BE2C (cell line): ENCODE measurements at regions not wholly inside any gene's neighbourhood (a gene's known extent, or its start where the extent isn't known, plus 50 kb on each side); places are given as distances from the start of the nearest gene placed in this dataset.

ENCODE experiments used
- DNase-seq: peaks from one replicate; pipeline ENCODE4 v3.0.0-alpha.2; 2020
- H3K27me3 ChIP-seq: fragments of 250-450 bp; sonication (Bioruptor Pico); 2 replicates; pipeline ENCODE4 v1.5.1; 2020; ENCODE audit warnings: mild to moderate bottlenecking
- H3K36me3 ChIP-seq: fragments of 250-450 bp; sonication (Bioruptor Pico); 2 replicates; pipeline ENCODE4 v1.5.1; 2020; ENCODE audit warnings: mild to moderate bottlenecking
- H3K4me1 ChIP-seq: fragments of 250-450 bp; sonication (Bioruptor Pico); 2 replicates; pipeline ENCODE4 v1.5.1; 2020
- H3K4me3 ChIP-seq: 2 replicates; pipeline ENCODE4 v1.5.1; 2011; ENCODE audit warnings: low read depth, low read length
- H3K9me3 ChIP-seq: fragments of 250-450 bp; sonication (Bioruptor Pico); 2 replicates; pipeline ENCODE4 v1.5.1; 2020
- TF ChIP-seq, protein P1 (sequence below): IDR thresholded peaks from 2 replicates; pipeline ENCODE4 v1.5.1; 2012; ENCODE audit warnings: mild to moderate bottlenecking, low read depth, low read length

DNA sequence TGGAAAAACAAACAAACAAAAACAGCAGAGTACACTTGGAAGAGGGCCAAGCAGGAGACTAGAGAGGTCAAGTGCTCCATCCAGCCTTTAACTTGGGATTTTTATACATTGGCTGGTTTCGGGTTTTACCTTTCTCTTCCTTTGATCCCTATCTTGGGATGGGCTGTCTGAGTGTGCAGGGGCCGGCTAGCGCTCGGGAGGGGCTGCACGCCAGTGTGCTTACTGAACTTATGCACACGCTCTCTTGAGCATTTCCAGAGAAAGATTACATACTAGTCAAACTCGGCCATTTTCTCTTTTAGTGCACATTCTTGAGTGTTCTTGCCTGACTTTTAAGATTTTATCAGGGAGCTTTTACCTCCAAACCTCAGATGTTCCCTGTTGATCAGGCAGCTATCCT is 707.8 kb downstream of the DSC3 start:
- TF ChIP-seq, protein P1, sequence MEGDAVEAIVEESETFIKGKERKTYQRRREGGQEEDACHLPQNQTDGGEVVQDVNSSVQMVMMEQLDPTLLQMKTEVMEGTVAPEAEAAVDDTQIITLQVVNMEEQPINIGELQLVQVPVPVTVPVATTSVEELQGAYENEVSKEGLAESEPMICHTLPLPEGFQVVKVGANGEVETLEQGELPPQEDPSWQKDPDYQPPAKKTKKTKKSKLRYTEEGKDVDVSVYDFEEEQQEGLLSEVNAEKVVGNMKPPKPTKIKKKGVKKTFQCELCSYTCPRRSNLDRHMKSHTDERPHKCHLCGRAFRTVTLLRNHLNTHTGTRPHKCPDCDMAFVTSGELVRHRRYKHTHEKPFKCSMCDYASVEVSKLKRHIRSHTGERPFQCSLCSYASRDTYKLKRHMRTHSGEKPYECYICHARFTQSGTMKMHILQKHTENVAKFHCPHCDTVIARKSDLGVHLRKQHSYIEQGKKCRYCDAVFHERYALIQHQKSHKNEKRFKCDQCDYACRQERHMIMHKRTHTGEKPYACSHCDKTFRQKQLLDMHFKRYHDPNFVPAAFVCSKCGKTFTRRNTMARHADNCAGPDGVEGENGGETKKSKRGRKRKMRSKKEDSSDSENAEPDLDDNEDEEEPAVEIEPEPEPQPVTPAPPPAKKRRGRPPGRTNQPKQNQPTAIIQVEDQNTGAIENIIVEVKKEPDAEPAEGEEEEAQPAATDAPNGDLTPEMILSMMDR, result no peak
- Histone ChIP-seq H3K36me3 (no peaks in the 10 kb centered on the region), H3K27me3 (no peaks in the 10 kb centered on the region), H3K4me3 (no peak overlapping the region), H3K9me3 (no peaks in the 10 kb centered on the region), H3K4me1 (no peaks in the 10 kb centered on the region)
- DNase-seq, result no peak

DNA sequence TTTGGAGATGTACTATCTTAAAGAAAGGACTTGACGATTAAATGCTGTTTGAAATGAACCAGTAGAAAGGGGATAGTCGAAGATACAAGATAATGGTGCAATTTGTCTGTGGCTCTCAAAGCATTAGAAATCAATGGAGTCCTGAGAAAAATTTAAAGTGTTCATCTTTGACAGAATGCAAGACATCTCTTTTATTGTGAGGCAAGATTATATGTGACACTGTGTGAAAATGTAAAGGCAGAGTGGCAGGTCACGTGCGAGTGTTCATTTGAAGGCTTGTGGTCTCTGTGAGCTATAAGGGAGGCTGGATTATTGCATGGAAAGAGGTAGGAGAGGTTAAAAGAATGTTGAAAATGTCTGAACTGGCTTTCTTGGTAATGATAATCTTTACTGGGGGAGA is 709.2 kb downstream of the DSC3 start:
- TF ChIP-seq, protein P1, result no peak
- H3K9me3 ChIP-seq, result no peaks in the 10 kb centered on the region
- H3K4me1 ChIP-seq, result no peaks in the 10 kb centered on the region
- no peak overlapping the region for H3K4me3 ChIP-seq
- no peaks in the 10 kb centered on the region for H3K27me3 ChIP-seq
- H3K36me3 ChIP-seq, result no peaks in the 10 kb centered on the region
- DNase-seq, result no peak

DNA sequence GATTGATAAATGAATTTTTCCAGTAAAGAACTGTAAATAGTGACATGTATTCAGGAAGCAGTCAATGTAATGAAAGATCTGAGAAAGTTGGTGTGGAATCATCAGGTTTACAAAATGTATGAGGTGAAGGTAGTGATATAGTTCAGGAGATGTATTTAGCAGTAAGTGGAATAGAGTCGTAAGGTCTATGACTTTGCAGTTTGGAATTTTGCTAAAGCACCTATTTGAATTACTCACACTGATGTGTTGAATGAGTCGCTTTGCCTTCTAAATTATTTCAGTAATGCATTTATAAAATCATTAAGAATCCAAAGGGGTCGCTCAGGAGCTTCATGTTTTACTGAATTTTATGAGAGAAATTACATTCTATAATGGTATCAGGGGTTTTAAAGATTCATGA is 713.7 kb downstream of the DSC3 start:
- TF ChIP-seq, protein P1, result no peak
- no peak overlapping the region for H3K4me3 ChIP-seq
- no peak for DNase-seq

DNA sequence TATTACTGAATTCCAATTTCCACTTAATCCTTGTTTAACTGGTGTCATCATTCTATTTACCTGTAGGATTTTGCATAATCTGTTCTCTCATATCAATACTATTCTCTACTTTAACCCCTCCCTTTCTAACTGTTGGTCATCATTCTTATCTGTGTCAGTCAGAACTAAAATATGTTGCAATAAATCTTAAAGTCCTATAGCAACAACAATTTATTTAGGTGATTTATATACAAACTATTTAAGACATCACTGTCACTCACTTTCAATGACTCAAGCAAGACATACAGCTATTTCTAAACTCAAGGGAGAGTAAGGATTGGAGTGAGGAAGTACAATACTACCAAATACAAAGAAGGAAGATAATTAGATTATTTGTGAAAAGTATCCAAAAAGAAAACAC is 740.4 kb downstream of the DSC3 start:
- DNase-seq, result no peak

More for the DNA sequence above, 713.7 kb downstream of the DSC3 start:
- H3K27me3 ChIP-seq, result no peaks in the 10 kb centered on the region
- H3K36me3 ChIP-seq, result no peaks in the 10 kb centered on the region
- H3K9me3 ChIP-seq, result no peaks in the 10 kb centered on the region
- H3K4me1 ChIP-seq, result no peaks in the 10 kb centered on the region

DNA sequence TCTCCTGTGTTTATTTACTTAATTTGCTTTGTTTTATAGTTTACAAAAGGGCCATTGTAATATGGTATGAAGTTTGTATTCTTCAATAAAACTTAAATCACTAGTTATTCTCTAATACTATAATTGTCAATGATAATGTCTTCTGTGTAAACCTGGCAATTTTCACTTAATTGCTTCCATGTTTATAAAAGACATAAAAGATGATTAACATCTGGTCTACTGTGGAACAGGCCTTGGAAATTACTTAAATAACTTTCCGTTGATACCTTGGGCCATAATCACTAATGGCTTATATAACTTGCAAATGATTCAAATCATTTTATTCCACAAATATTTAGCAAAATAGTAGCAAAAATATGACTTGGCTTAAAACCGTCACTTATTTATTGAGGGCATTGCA is 743.8 kb downstream of the DSC3 start:
- H3K4me3 ChIP-seq, result no peak overlapping the region
- H3K4me1 ChIP-seq, result no peaks in the 10 kb centered on the region
- H3K27me3 ChIP-seq, result no peaks in the 10 kb centered on the region
- TF ChIP-seq, protein P1, result no peak
- DNase-seq, result no peak
- no peaks in the 10 kb centered on the region for H3K36me3 ChIP-seq
- H3K9me3 ChIP-seq, result no peaks in the 10 kb centered on the region

More for the DNA sequence above, 740.4 kb downstream of the DSC3 start:
- TF ChIP-seq, protein P1, result no peak
- H3K27me3 ChIP-seq, result no peaks in the 10 kb centered on the region
- H3K4me1 ChIP-seq, result no peaks in the 10 kb centered on the region
- H3K36me3 ChIP-seq, result no peaks in the 10 kb centered on the region
- no peak overlapping the region for H3K4me3 ChIP-seq
- H3K9me3 ChIP-seq, result no peaks in the 10 kb centered on the region

DNA sequence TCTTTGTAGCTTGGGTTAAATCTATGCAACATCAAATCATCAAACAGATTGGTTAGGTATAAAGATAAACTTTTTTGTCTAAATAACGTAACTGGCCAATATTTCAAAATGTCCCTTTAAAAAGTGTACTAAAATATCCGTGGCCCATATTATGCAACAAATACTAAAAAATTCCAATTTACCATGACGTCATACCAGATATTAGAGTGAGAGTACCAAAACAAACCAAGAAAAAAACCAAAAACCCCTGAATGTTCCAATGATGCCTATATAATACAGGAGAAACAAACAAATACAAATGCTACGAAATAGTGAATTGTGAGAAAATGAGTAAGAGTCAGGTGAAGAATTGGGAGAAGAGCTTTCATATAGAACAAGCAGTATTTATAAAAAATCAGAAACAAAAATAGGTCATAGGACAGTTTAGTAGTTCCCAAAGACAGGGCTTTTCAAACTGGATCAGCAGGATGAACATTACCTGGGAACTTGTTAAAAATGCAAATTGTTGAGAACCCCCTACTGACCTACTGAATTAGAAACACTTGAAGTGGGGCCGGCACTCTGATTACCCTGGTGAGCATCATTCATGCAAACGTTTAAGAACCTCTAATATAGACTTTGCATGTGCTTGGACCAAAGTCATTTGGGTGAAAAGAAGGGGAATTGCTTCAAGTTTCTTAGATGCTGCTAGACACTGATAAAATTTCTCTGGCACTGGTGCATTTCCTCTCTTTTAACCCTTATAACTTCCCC is 753.7 kb downstream of the DSC3 start:
- Histone ChIP-seq H3K27me3 (no peaks in the 10 kb centered on the region), H3K4me3 (no peak overlapping the region), H3K36me3 (no peaks in the 10 kb centered on the region), H3K9me3 (no peaks in the 10 kb centered on the region), H3K4me1 (no peaks in the 10 kb centered on the region)
- TF ChIP-seq, protein P1, result no peak
- DNase-seq, result no peak
